Parathyroid adenoma (tissue), 2 donors: ENCODE measurements at regions not wholly inside any gene's neighbourhood (a gene's known extent, or its start where the extent isn't known, plus 50 kb on each side); places are given as distances from the start of the nearest gene placed in this dataset.

ENCODE experiments used
- H2AFZ ChIP-seq: fragments of 300-600 bp; sonication (generic); one replicate; pipeline ENCODE4 v1.7.0; 2017; ENCODE audit warnings: antibody characterized with exemption, mild to moderate bottlenecking
- H3K27ac ChIP-seq: fragments of 300-600 bp; sonication (generic); one replicate; pipeline ENCODE4 v1.7.0; 2017
- H3K27me3 ChIP-seq: fragments of 300-600 bp; sonication (generic); one replicate; pipeline ENCODE4 v1.7.0; 2017; ENCODE audit warnings: low read length; ENCODE audit not compliant: control insufficient read depth, insufficient read depth
- H3K36me3 ChIP-seq: fragments of 300-600 bp; sonication (generic); one replicate; pipeline ENCODE4 v1.7.0; 2017; ENCODE audit warnings: low read length; ENCODE audit not compliant: control insufficient read depth, insufficient read depth
- H3K4me1 ChIP-seq: fragments of 300-600 bp; sonication (generic); one replicate; pipeline ENCODE4 v1.7.0; 2017; ENCODE audit warnings: control low read depth
- H3K4me2 ChIP-seq: fragments of 300-600 bp; sonication (generic); one replicate; pipeline ENCODE4 v1.7.0; 2017; ENCODE audit warnings: low read length
- H3K4me3 ChIP-seq: fragments of 300-600 bp; sonication (generic); one replicate; pipeline ENCODE4 v1.7.0; 2017; ENCODE audit warnings: low read depth, low read length
- H3K79me2 ChIP-seq: fragments of 300-600 bp; sonication (generic); one replicate; pipeline ENCODE4 v1.7.0; 2017; ENCODE audit warnings: control low read depth
- H3K9ac ChIP-seq: fragments of 300-600 bp; sonication (generic); one replicate; pipeline ENCODE4 v1.7.0; 2017; ENCODE audit warnings: mild to moderate bottlenecking
- H3K9me3 ChIP-seq: fragments of 300-600 bp; sonication (generic); one replicate; pipeline ENCODE4 v1.7.0; 2017; ENCODE audit warnings: low read length; ENCODE audit not compliant: control insufficient read depth
- TF ChIP-seq, protein P1 (sequence below): fragments of 300-600 bp; sonication (generic); IDR thresholded peaks from one replicate; pipeline ENCODE4 v1.7.0; 2017; ENCODE audit warnings: antibody characterized with exemption, mild to moderate bottlenecking
- donor health status: primary hyperparathyroidism.

DNA sequence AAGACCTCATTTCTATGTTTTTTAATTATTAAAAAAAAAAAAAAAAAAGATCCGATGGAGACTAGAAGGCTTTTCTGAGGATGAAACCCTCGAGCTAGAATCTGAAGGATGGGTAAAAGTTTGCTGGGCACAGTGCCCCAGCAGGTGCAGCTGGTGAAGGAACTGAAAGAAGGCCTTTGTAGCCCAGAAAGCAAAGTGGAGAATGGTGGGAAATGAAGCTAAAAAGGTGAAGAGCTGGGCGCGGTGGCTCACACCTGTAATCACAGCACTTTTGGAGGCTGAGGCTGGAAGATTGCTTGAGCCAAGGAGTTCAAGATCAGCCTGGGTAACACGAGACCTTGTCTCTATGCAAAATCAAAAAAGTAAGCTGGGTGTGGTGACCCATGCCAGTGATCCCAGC is 50.3 kb upstream of the SEC14L1 start:
- Histone ChIP-seq H3K9me3 (no peaks in the 10 kb centered on the region), H3K27ac (no peak overlapping the region), H3K27me3 (no peaks in the 10 kb centered on the region), H3K4me1 (peaks cover 4% of the 10 kb centered on the region), H2AFZ (no peak overlapping the region), H3K4me2 (no peak overlapping the region), H3K9ac (no peak overlapping the region), H3K4me3 (no peak overlapping the region), H3K79me2 (peaks cover 5% of the 10 kb centered on the region), H3K36me3 (no peaks in the 10 kb centered on the region)
- TF ChIP-seq, protein P1, sequence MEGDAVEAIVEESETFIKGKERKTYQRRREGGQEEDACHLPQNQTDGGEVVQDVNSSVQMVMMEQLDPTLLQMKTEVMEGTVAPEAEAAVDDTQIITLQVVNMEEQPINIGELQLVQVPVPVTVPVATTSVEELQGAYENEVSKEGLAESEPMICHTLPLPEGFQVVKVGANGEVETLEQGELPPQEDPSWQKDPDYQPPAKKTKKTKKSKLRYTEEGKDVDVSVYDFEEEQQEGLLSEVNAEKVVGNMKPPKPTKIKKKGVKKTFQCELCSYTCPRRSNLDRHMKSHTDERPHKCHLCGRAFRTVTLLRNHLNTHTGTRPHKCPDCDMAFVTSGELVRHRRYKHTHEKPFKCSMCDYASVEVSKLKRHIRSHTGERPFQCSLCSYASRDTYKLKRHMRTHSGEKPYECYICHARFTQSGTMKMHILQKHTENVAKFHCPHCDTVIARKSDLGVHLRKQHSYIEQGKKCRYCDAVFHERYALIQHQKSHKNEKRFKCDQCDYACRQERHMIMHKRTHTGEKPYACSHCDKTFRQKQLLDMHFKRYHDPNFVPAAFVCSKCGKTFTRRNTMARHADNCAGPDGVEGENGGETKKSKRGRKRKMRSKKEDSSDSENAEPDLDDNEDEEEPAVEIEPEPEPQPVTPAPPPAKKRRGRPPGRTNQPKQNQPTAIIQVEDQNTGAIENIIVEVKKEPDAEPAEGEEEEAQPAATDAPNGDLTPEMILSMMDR: no peak
